Fibroblast of villous mesenchyme (primary cell): ENCODE measurements at regions not wholly inside any gene's neighbourhood (a gene's known extent, or its start where the extent isn't known, plus 50 kb on each side); places are given as distances from the start of the nearest gene placed in this dataset.

Experiments used
- DNase-seq: peaks from one replicate; pipeline ENCODE4 v3.0.0-alpha.2; 2010; ENCODE audit warnings: low read depth
- H3K4me3 ChIP-seq: 2 replicates; pipeline ENCODE4 v1.5.1; 2011; ENCODE audit warnings: low read depth, mild to moderate bottlenecking, low read length
- TF ChIP-seq, protein P1 (sequence below): IDR thresholded peaks from 2 replicates; pipeline ENCODE4 v1.5.1; 2012; ENCODE audit warnings: low read depth, mild to moderate bottlenecking, low read length; ENCODE audit not compliant: insufficient read depth

DNA sequence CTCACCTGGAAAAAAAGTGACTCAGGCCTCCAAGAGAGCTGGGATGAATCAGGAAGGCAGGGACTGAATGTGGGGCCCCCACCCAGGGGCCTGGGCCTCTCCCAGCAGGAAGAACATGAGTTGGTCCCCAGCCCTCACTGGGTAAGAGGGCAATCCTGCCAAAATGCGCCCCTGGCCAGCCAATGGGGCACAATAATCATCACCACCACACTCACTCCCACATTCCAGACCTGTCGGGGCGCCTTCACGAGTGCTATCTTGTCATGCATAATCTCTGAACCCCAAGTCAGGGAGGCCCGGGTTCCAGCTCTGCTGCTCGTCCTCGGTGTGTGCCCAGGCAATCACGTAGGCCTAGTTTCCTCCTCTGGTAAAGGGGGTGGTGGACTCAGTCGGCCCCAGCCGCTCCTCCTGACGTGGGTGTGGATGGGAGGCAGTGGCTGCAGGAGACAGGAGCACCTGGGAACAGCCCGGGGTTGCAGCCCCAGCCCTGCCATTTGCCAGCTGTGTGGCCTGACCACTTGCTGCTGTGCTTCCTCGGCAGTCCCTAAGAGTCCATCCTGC, 115.1 kb downstream of the CYP26B1 start:
- DNase-seq = no peak
- H3K4me3 ChIP-seq = no peak overlapping the region
- TF ChIP-seq, protein P1, sequence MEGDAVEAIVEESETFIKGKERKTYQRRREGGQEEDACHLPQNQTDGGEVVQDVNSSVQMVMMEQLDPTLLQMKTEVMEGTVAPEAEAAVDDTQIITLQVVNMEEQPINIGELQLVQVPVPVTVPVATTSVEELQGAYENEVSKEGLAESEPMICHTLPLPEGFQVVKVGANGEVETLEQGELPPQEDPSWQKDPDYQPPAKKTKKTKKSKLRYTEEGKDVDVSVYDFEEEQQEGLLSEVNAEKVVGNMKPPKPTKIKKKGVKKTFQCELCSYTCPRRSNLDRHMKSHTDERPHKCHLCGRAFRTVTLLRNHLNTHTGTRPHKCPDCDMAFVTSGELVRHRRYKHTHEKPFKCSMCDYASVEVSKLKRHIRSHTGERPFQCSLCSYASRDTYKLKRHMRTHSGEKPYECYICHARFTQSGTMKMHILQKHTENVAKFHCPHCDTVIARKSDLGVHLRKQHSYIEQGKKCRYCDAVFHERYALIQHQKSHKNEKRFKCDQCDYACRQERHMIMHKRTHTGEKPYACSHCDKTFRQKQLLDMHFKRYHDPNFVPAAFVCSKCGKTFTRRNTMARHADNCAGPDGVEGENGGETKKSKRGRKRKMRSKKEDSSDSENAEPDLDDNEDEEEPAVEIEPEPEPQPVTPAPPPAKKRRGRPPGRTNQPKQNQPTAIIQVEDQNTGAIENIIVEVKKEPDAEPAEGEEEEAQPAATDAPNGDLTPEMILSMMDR = no peak

DNA sequence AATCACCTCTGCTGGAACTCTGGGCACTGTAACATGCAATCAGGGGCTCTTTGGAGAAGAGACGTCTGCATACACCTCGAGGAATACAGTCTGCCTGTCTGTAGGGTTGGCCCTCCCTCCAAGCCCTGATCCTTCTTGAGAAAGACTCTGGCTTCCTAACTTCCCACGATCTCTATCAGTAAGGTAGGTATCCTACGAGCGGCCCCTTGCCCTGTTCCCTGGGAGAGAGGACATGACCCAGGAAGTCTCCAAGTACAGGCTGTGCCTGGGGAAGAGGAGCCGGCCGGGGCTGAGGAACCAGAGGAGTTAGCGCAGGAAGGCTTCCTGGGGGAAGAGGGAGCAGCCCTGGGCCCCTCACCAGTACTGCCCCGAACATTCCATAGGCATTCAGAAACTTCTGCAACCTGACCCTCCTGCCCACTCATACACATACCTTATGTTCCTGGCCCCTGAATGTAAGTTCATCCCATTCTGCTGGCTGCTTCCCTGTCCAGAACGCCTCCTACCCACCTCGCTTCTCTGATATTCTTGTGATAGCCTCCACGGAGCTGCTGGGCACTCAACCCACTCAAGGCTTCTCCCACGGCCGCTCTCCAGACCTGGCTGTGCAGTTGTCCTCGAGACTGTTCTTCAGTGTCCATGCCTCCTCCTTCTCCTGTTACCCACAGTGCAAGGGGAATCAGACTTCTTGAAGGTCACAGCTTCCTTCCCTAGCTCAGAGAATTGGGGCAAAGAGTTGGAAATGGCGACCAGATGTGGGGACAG, 116.1 kb downstream of the CYP26B1 start:
- no peak for DNase-seq
- TF ChIP-seq, protein P1 = no peak
- no peak overlapping the region for H3K4me3 ChIP-seq

DNA sequence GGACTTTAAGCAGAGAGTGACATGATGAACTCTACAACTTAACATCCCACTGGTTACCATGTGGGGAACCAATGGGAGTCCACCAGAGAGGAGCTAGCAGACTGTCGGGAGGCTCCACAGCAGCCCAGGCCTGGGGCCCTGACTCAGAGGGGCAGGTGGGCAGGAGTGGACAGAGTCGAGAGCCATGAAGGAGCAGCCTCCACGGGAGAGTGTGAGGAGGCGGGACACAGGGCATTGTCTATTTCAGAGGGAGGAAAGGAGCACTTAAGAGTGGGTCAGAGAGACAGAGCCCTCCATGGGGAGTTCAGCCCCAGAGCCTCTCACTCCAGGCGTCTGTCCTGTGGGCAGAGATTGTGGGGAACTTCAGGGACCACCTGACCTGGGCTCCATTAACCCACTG, 118.7 kb downstream of the CYP26B1 start:
- no peak overlapping the region for H3K4me3 ChIP-seq
- no peak for DNase-seq
- TF ChIP-seq, protein P1 = no peak

DNA sequence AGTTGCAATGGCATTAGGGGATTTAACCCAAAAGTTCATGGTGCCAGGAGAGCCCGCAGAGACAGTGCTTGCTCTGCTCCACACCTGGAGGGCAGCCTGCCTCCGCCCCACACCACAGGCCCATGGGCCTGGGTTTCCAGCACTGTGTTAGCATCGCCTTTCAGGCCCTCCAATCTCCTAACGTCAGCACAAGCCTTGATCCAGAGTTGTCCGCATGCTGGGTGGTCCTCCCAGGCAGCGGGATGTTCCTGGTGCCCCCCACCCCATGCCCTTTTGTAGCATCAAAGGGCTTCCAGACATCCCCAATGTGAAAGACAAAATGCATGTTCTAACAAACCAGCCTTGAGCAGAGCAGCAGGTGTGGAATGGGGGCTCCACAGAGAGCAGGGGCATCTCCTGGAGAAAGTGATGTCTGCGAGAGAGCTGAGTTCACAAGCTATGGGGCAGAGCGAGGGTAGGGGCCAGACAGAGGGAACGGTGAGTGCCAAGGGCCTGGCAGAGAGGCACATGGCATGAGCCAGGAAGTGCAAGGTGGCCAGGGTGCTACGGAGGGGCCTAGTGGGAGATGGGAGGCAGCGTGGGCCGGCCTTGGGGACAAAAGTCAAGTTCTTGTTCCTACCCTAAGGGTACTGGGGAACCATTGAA, 119.2 kb downstream of the CYP26B1 start:
- no peak for DNase-seq
- TF ChIP-seq, protein P1 = no peak
- no peak overlapping the region for H3K4me3 ChIP-seq

DNA sequence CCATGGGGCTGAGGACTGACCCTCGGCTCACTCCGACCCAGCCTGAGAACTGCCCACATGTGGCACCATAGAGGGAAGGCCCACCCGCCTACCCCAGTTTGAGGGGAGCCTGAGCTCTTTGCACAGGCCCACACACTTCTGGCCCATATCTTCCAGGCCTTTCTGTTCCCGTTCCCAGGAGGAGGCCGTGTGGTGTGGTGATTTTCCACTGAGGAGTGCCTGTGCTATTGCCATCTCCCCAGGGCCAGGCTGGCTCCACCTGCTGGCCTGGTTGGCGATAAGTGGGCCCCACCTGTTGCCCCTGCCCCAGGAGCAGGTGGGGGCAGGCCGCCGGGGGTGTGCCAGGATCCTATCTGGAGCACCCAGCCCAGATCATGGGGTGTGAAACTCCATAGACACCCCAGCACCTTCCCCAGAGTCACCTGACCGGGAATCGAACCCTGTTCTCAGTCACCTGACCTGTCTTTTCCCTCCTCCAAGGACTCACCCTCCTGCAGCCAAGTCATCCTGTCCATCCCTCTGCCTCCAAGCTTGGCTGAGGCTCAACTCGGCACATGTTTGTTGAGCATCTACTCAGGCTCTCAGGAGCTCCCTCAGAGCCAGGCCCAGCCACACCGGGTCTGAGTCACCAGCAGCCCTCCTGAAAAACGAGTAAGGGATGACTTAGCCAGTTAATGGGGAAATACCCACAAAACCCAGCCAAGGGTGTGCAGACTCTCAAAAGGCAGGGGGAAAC, 120.1 kb downstream of the CYP26B1 start:
- TF ChIP-seq, protein P1 = no peak
- H3K4me3 ChIP-seq = no peak overlapping the region
- no peak for DNase-seq

DNA sequence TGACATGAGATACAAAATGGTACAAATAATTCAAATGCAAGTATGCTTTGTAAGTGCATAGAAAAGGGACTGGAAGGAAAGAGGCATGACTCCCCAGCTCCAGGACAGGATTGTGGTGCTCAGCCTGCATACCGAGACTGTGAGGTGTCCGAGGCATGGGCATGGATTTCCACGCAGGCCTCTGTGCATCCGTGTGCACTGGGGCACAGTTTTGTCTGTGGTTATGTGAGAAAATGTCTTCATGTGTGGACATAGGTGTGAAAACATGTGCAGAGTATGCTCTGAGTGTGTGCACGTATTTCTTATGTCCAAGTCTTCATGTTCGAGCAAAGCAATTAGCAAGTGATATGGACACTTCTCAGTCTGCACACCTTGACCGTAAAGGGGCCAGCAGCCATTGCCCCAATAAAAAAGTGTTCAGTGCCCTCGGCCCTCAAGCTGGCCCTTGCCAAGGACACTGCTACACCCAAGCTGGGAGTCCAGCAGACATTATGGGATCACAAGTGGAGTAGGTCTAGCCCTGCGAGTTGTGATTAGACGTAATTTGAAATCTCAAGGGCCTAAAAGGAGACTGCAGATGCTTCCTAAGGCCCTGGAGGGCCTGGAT, 120.7 kb downstream of the CYP26B1 start:
- DNase-seq = no peak
- no peak overlapping the region for H3K4me3 ChIP-seq
- TF ChIP-seq, protein P1 = no peak
